ACHN (cell line): ENCODE measurements at regions not wholly inside any gene's neighbourhood (a gene's known extent, or its start where the extent isn't known, plus 50 kb on each side); places are given as distances from the start of the nearest gene placed in this dataset.
"Not testable (repeated sequence)": the region's sequence is repeated elsewhere in the genome, so short reads cannot be mapped to it uniquely, and the experiment has no call there.

Experiments used
- DNase-seq: peaks from one replicate; pipeline ENCODE4 v3.0.0-alpha.2; 2015
- in situ Hi-C: cut with HindIII; loops from 2 replicates; pipeline ENCODE4 v1.10.0; 2017; ENCODE audit warnings: low sequenced_read_pairs, low pct_ligation_motif_present, low pct_unique_long_range_greater_than_20kb

- in situ Hi-C loops = no loop called here
- no peak for DNase-seq
Observed at GRCh38 chr1:172779491-172779890, 120.6 kb downstream of the FASLG start.

GRCh38 chr1:172781513-172782140 lies 122.7 kb downstream of the FASLG start:
- DNase-seq = no peak
- in situ Hi-C loops = no loop called here

- no peak for DNase-seq
- in situ Hi-C loops = no loop called here
Observed at GRCh38 chr1:172789840-172790239, 130.9 kb downstream of the FASLG start.

- no peak for DNase-seq
- in situ Hi-C loops = no loop called here
Observed at GRCh38 chr1:172790245-172790644, 131.3 kb downstream of the FASLG start.

- in situ Hi-C loops = no loop called here
- DNase-seq = no peak
Observed at GRCh38 chr1:172793823-172794222, 134.9 kb downstream of the FASLG start.

- in situ Hi-C loops = no loop called here
- no peak for DNase-seq
Observed at GRCh38 chr1:172795741-172796140, 136.8 kb downstream of the FASLG start.

GRCh38 chr1:172799804-172800203 lies 140.9 kb downstream of the FASLG start:
- in situ Hi-C loops, DNase-seq: not testable (repeated sequence)

GRCh38 chr1:172801771-172802322 lies 142.9 kb downstream of the FASLG start:
- no peak for DNase-seq
- in situ Hi-C loops = no loop called here

- DNase-seq = no peak
- in situ Hi-C loops = no loop called here
Observed at GRCh38 chr1:172809750-172810149, 150.8 kb downstream of the FASLG start.

GRCh38 chr1:172810480-172811175 lies 151.7 kb downstream of the FASLG start:
- DNase-seq = no peak
- in situ Hi-C loops = no loop called here

- in situ Hi-C loops = no loop called here
- no peak for DNase-seq
Observed at GRCh38 chr1:172811694-172812093, 152.8 kb downstream of the FASLG start.

GRCh38 chr1:172812118-172812517 lies 153.2 kb downstream of the FASLG start:
- no peak for DNase-seq
- in situ Hi-C loops = no loop called here

GRCh38 chr1:172813330-172813729 lies 154.4 kb downstream of the FASLG start:
- in situ Hi-C loops = no loop called here
- DNase-seq = no peak

- in situ Hi-C loops = no loop called here
- DNase-seq = no peak
Observed at GRCh38 chr1:172814428-172814827, 155.5 kb downstream of the FASLG start.

GRCh38 chr1:172815740-172816139 lies 156.8 kb downstream of the FASLG start:
- in situ Hi-C loops = no loop called here
- DNase-seq = no peak

- in situ Hi-C loops = no loop called here
- DNase-seq = no peak
Observed at GRCh38 chr1:172818841-172819527, 160.1 kb downstream of the FASLG start.

GRCh38 chr1:172820475-172821158 lies 161.7 kb downstream of the FASLG start:
- in situ Hi-C loops = no loop called here
- no peak for DNase-seq

- no peak for DNase-seq
- in situ Hi-C loops = no loop called here
Observed at GRCh38 chr1:172821609-172822274, 162.8 kb downstream of the FASLG start.
